ENCODE measurements at regions not wholly inside any gene's neighbourhood (a gene's known extent, or its start where the extent isn't known, plus 50 kb on each side); places are given as distances from the start of the nearest gene placed in this dataset.
"Not testable (repeated sequence)": the region's sequence is repeated elsewhere in the genome, so short reads cannot be mapped to it uniquely, and the experiment has no call there.

- Histone ChIP-seq H3K27ac (no peak overlapping the region), H3K36me3 (no peaks in the 10 kb centered on the region), H3K4me1 (no peaks in the 10 kb centered on the region), H3K9me3 (no peaks in the 10 kb centered on the region), H3K27me3 (no peaks in the 10 kb centered on the region), H3K4me3 (no peak overlapping the region)
- no peak for ATAC-seq (ENCODE audit: low FRiP score in 2 of 2)
- 74 to 93% methylated on average over 4 of the region's 4 CpGs for WGBS, 2 donors
- DNase-seq: no peak
- TF ChIP-seq CTCF (IDR thresholded peaks at IDR 0.05) (no peak), POLR2AphosphoS5 (IDR thresholded peaks at IDR 0.05) (no peak), EP300 (IDR thresholded peaks at IDR 0.05) (no peak), POLR2A (IDR thresholded peaks at IDR 0.05) (no peak)
These were observed 152.7 kb downstream of the KCNRG start for GRCh38 chr13:50167967-50168366.

- no peak overlapping the region for H3K27ac ChIP-seq
These were observed 153.5 kb downstream of the KCNRG start for GRCh38 chr13:50168786-50169185.

DNA sequence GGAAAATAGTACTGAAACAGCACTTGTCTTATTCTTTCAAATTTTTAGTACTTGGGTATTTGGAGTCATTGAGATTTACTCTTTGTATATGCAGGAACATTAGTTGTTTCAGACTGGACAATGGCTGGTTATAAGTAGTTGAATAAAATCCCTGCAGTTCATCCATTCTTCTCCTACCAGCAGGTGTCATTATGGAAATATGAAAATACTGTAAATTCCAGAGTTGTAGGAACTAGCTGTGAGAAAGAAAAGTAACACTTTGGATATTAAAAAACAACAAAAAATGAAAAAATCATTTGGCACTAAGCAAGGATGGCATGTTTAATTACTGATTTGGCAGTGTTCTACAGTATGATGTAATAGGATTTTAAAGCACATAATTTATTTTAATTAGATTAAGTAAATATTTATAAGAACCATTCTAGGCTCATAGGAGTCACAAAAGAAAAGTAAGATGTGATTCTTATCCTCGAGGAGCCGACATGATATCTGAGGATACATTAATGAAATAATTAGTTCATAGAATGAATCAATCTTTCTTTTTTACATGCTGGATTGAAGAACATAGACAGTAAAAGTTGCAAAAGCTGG lies 155.3 kb downstream of the KCNRG start:
- ATAC-seq (ENCODE audit: low FRiP score in 2 of 2) (no peak), DNase-seq (no peak)
- Histone ChIP-seq H3K9me3 (no peaks in the 10 kb centered on the region), H3K36me3 (no peaks in the 10 kb centered on the region), H3K27ac (no peak overlapping the region), H3K4me1 (no peaks in the 10 kb centered on the region), H3K4me3 (no peak overlapping the region), H3K27me3 (no peaks in the 10 kb centered on the region)
- TF ChIP-seq EP300 (IDR thresholded peaks at IDR 0.05) (no peak), POLR2A (IDR thresholded peaks at IDR 0.05) (no peak), POLR2AphosphoS5 (IDR thresholded peaks at IDR 0.05) (no peak), CTCF (IDR thresholded peaks at IDR 0.05) (peak in 4 of 6 experiments; percentile 18 to 37 (median 29))
- 17 to 40% methylated on average over 2 of the region's 2 CpGs for WGBS, 2 donors

More at GRCh38 chr13:50168786-50169185, 153.5 kb downstream of the KCNRG start:
- ATAC-seq (ENCODE audit: low FRiP score in 2 of 2) (no peak), DNase-seq (no peak)
- TF ChIP-seq POLR2A (IDR thresholded peaks at IDR 0.05) (no peak), POLR2AphosphoS5 (IDR thresholded peaks at IDR 0.05) (no peak), EP300 (IDR thresholded peaks at IDR 0.05) (no peak), CTCF (IDR thresholded peaks at IDR 0.05) (no peak)
- Histone ChIP-seq H3K27me3 (no peaks in the 10 kb centered on the region), H3K36me3 (no peaks in the 10 kb centered on the region), H3K4me3 (no peak overlapping the region), H3K4me1 (no peaks in the 10 kb centered on the region), H3K9me3 (no peaks in the 10 kb centered on the region)
- 58 to 71% methylated on average over 2 of the region's 2 CpGs for WGBS, 2 donors

DNA sequence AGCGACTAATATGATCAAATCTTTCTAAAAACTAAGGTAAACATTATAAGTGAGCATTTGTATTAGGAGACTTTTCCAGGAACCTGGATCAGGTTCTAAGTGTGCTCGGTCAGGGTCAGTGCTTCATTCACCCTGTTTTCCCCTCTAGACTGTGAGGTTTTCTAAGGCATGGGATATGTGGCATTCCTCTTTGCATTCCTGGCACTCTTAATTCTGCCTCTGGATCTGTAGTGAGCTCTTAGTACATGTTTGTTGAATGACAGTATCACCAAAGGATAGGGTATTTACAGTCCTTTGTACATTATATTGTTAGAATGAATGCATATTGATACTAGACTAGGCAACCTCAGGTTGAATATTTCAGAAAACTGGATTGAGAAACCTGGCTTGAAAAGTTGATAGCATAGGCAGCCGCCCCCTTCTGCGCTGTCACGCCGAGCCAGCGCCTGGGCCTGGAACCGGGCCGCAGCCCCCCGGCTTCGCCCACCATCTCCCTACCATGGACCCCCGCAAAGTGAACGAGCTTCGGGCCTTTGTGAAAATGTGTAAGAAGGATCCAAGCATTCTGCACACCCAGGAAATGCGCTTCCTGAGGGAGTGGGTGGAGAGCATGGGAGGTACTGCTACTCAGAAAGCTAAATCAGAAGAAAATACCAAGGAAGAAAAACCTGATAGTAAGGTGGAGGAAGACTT lies 156.5 kb downstream of the KCNRG start:
- Histone ChIP-seq H3K27me3 (no peaks in the 10 kb centered on the region), H3K4me1 (no peaks in the 10 kb centered on the region), H3K36me3 (no peaks in the 10 kb centered on the region), H3K9me3 (no peaks in the 10 kb centered on the region), H3K4me3 (no peak overlapping the region), H3K27ac (no peak overlapping the region)
- WGBS, 2 donors: 96 to 98% methylated on average over 15 of the region's 15 CpGs
- DNase-seq (peak in 1 of 2 donors; percentile 55), ATAC-seq (ENCODE audit: low FRiP score in 2 of 2) (no peak)
- TF ChIP-seq EP300 (IDR thresholded peaks at IDR 0.05) (no peak), POLR2A (IDR thresholded peaks at IDR 0.05) (no peak), POLR2AphosphoS5 (IDR thresholded peaks at IDR 0.05) (no peak), CTCF (IDR thresholded peaks at IDR 0.05) (no peak)

DNA sequence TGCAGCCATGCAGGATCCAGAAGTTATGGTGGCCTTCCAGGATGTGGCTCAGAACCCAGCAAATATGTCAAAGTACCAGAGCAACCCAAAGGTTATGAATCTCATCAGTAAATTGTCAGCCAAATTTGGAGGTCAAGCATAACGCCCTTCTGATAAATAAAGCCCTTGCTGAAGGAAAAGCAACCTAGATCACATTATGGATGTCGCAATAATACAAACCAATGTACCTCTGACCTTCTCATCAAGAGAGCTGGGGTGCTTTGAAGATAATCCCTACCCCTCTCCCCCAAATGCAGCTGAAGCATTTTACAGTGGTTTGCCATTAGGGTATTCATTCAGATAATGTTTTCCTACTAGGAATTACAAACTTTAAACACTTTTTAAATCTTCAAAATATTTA lies 157.8 kb downstream of the KCNRG start:
- H3K27me3 ChIP-seq; H3K4me1 ChIP-seq; ATAC-seq (ENCODE audit: low FRiP score in 2 of 2); H3K27ac ChIP-seq; DNase-seq; H3K4me3 ChIP-seq; H3K9me3 ChIP-seq; H3K36me3 ChIP-seq: not testable (repeated sequence)
- WGBS, 2 donors: 92 to 94% methylated on average over 2 of the region's 2 CpGs
